Esophagus (tissue), 2 donors: ENCODE measurements at regions not wholly inside any gene's neighbourhood (a gene's known extent, or its start where the extent isn't known, plus 50 kb on each side); places are given as distances from the start of the nearest gene placed in this dataset.

Experiments
- H3K27ac ChIP-seq, 2 donors: one replicate each; pipeline ENCODE4 v1.5.1; 2013; ENCODE audit warnings: low read depth in 2 of 2, mild to moderate bottlenecking in 2 of 2, inconsistent platforms in 1 of 2, low read length in 1 of 2, moderate library complexity in 1 of 2
- H3K27me3 ChIP-seq, 2 donors: one replicate each; pipeline ENCODE4 v1.6.1; 2013; ENCODE audit warnings: low read length in 2 of 2, control low read depth in 1 of 2, mild to moderate bottlenecking in 1 of 2; ENCODE audit not compliant: insufficient read depth in 2 of 2, control insufficient read depth in 1 of 2
- H3K36me3 ChIP-seq, 2 donors: one replicate each; pipeline ENCODE4 v1.6.1; 2013; ENCODE audit warnings: low read length in 1 of 2; ENCODE audit not compliant: control insufficient read depth in 2 of 2, insufficient read depth in 2 of 2
- H3K4me1 ChIP-seq, 2 donors: one replicate each; pipeline ENCODE4 v1.6.1; 2013; ENCODE audit warnings: low read length in 1 of 2; ENCODE audit not compliant: control insufficient read depth in 2 of 2, insufficient read depth in 2 of 2
- H3K4me3 ChIP-seq, 2 donors: one replicate each; pipeline ENCODE4 v1.5.1; 2013; ENCODE audit warnings: low read length in 2 of 2, mild to moderate bottlenecking in 2 of 2, low read depth in 1 of 2, moderate library complexity in 1 of 2
- H3K9me3 ChIP-seq, 2 donors: one replicate each; pipeline ENCODE4 v1.6.1; 2013; ENCODE audit warnings: mild to moderate bottlenecking in 2 of 2, low read depth in 1 of 2, low read length in 1 of 2, moderate library complexity in 1 of 2; ENCODE audit not compliant: control insufficient read depth in 2 of 2, insufficient read depth in 1 of 2
- WGBS, 2 donors: extraction: QIAGEN DNeasy Blood & Tissue Kit; methylation state at CpG; one replicate each; pipeline ENCODE4 v1.1.7; 2013; 5-methylcytosine and 5-hydroxymethylcytosine counted together
- donor health status: healthy with polysubstance abuse.
- donor health status: Bipolar disorder and iron deficiency.

DNA sequence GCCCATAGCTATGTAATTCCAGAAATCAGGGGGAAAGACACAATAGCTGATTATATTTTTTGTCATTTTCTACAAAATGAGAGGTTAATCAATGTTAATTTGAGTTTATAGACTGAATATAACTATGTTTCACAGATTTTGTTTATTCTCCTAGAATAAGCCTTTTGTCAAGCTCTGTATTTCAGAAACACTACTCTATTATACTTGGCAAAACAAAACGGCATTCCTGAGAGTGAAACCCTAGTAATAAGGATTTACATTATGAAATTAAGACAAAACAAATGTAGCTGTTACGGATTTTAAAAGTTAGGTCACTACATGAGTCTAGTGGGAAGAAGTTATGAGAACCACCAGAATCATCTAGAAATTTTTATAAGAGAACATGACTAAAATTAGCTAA lies 334.2 kb downstream of the KLF12 start:
- Histone ChIP-seq H3K27ac (no peak overlapping the region), H3K4me1 (no peaks in the 10 kb centered on the region), H3K9me3 (no peaks in the 10 kb centered on the region), H3K4me3 (no peak overlapping the region), H3K27me3 (no peaks in the 10 kb centered on the region), H3K36me3 (no peaks in the 10 kb centered on the region)
- 72 to 76% methylated on average over 2 of the region's 2 CpGs for WGBS, 2 donors

- no peaks in the 10 kb centered on the region for H3K9me3 ChIP-seq
- no peaks in the 10 kb centered on the region for H3K4me1 ChIP-seq
- H3K36me3 ChIP-seq: no peaks in the 10 kb centered on the region
- H3K4me3 ChIP-seq: no peak overlapping the region
- H3K27me3 ChIP-seq: no peaks in the 10 kb centered on the region
- H3K27ac ChIP-seq: no peak overlapping the region
- 92 to 94% methylated on average over 3 of the region's 3 CpGs for WGBS, 2 donors
Measured at GRCh38 chr13:73794755-73795154, 339.4 kb downstream of the KLF12 start.

- H3K27ac ChIP-seq: no peak overlapping the region
- H3K4me3 ChIP-seq: no peak overlapping the region
- H3K36me3 ChIP-seq: no peaks in the 10 kb centered on the region
- no peaks in the 10 kb centered on the region for H3K27me3 ChIP-seq
- H3K4me1 ChIP-seq: no peaks in the 10 kb centered on the region
- no peaks in the 10 kb centered on the region for H3K9me3 ChIP-seq
Measured at GRCh38 chr13:73793361-73793760, 340.8 kb downstream of the KLF12 start.

GRCh38 chr13:73792796-73793195 lies 341.4 kb downstream of the KLF12 start:
- Histone ChIP-seq H3K27me3 (no peaks in the 10 kb centered on the region), H3K27ac (no peak overlapping the region), H3K4me3 (no peak overlapping the region), H3K36me3 (no peaks in the 10 kb centered on the region), H3K4me1 (no peaks in the 10 kb centered on the region), H3K9me3 (no peaks in the 10 kb centered on the region)
- WGBS, 2 donors: 75 to 81% methylated on average over 5 of the region's 5 CpGs

DNA sequence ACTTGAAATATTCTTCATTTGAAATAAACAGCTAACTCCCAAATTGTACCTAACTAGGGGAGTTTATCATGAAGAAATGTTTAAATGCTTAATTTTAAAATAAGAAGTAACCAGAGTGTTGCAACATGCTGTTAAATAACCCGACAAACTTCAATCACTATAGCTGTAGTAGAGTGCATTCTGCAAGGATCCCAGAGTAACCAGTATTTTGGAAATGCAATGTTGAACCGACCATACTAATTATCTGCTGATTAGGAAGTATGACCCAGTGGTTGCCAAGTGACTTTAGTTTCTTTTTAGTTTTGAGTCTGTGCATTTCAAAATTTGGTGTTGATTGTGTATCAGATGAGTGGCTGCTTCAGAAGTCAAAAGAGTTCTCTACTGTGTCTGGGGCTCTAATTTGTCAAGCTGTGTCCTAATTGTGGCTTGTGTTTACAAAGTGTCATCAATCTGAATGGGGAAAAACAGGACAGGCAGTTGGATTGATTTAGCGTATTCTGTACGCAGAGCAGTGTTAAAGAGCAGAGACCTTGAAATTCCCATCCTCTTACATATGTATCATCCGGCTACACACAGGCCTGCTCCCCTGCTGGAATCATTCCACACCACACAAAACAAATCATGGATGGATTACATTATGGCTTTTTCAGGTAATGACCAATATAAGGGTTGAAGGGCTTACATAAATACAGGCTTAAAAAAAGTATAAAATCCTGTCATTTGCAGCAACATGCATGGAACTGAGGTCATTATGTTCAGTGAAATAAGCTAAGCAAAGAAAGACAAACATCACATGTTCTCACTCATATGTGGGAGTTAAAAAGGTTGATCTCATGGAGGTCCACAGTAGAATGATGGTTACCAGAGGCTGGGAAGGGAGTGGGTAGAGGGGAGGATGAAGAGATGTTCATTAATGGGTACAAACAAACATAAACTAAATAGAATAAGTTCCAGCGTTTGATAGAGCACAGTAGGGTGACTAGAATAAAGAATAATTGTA lies 351.5 kb downstream of the KLF12 start:
- H3K9me3 ChIP-seq: no peaks in the 10 kb centered on the region
- WGBS, 2 donors: 59 to 66% methylated on average over 6 of the region's 6 CpGs
- no peak overlapping the region for H3K27ac ChIP-seq
- no peak overlapping the region for H3K4me3 ChIP-seq
- H3K36me3 ChIP-seq: no peaks in the 10 kb centered on the region
- H3K4me1 ChIP-seq: no peaks in the 10 kb centered on the region
- no peaks in the 10 kb centered on the region for H3K27me3 ChIP-seq

DNA sequence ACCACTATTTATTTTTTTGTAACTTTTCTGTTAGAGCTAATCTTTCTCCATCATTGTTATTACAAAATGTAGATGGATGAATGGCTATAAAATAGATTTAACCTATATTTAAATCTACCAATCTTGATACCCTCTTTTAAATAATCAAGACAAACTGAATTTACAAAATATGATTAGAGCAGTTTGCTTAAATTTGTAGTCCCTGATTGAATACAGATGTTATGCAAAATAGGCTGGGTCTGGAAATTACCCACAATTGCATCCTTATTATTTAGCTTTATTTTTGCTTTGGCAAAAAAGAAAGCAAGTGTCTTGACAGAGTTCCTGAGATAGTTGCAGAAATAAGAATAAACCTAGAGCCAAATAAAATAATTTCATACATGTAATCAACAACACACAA lies 352.8 kb downstream of the KLF12 start:
- Histone ChIP-seq H3K27me3 (no peaks in the 10 kb centered on the region), H3K36me3 (no peaks in the 10 kb centered on the region), H3K9me3 (no peaks in the 10 kb centered on the region), H3K27ac (no peak overlapping the region), H3K4me3 (no peak overlapping the region), H3K4me1 (no peaks in the 10 kb centered on the region)

DNA sequence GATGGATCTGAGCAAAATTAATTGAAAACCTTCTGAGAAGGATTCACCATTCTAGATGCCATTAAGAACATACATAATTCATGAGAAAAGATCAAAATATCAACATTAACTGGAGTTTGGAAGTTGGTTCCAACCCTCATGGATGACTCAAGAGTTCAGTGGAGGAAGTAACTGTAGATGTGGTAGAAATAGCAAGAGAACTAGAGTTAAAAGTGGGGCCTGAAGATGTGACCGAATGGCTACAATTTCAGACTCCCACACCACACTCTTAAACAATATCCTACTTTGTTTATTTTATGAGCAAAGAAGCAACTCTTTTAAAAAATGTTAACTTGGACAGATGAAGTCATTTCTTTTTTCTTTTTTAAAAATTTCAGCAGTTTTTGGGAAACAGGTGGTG lies 354.3 kb downstream of the KLF12 start:
- H3K36me3 ChIP-seq: no peaks in the 10 kb centered on the region
- no peaks in the 10 kb centered on the region for H3K4me1 ChIP-seq
- 91 to 94% methylated on average over 1 of the region's 1 CpG for WGBS, 2 donors

GRCh38 chr13:73778242-73778864 lies 355.9 kb downstream of the KLF12 start:
- Histone ChIP-seq H3K27ac (no peak overlapping the region), H3K9me3 (no peaks in the 10 kb centered on the region), H3K36me3 (no peaks in the 10 kb centered on the region), H3K4me1 (no peaks in the 10 kb centered on the region), H3K4me3 (no peak overlapping the region), H3K27me3 (no peaks in the 10 kb centered on the region)
- 84 to 85% methylated on average over 17 of the region's 17 CpGs for WGBS, 2 donors

More for the DNA sequence above, 354.3 kb downstream of the KLF12 start:
- Histone ChIP-seq H3K4me3 (no peak overlapping the region), H3K27ac (no peak overlapping the region), H3K9me3 (no peaks in the 10 kb centered on the region), H3K27me3 (no peaks in the 10 kb centered on the region)

DNA sequence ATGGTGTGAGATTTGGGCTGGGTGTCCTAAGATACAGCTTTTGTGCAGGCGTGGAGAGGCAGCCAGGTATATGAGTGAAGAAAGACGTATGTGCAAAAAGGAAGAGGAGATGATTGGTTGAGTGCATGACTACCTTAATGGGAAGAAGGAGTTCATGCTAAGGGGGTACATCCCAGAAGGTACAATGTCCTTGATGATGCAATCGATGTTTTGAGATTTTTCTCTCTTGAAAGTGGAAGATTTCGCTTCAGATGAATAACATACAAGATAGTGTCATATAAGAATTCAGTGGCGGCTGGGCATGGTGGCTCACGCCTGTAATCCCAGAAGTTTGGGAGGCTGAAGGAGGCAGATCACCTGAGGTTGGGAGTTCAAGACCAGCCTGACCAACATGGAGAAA lies 357.1 kb downstream of the KLF12 start:
- H3K9me3 ChIP-seq: no peaks in the 10 kb centered on the region
- H3K36me3 ChIP-seq: no peaks in the 10 kb centered on the region
- no peak overlapping the region for H3K4me3 ChIP-seq
- no peaks in the 10 kb centered on the region for H3K4me1 ChIP-seq
- no peak overlapping the region for H3K27ac ChIP-seq
- WGBS, 2 donors: 96 to 97% methylated on average over 6 of the region's 6 CpGs
- H3K27me3 ChIP-seq: no peaks in the 10 kb centered on the region
